Left ventricle myocardium inferior (tissue), 1 donor: ENCODE measurements at regions not wholly inside any gene's neighbourhood (a gene's known extent, or its start where the extent isn't known, plus 50 kb on each side); places are given as distances from the start of the nearest gene placed in this dataset.

Source experiments
- DNase-seq: peaks from one replicate; pipeline ENCODE4 v3.0.0-alpha.2; 2020
- H3K27ac ChIP-seq: fragments of 200-600 bp; replicated peaks from 2 replicates; pipeline ENCODE4 v1.8.0; 2021
- H3K27me3 ChIP-seq: fragments of 200-600 bp; 2 replicates; pipeline ENCODE4 v1.8.0; 2021; ENCODE audit warnings: low read depth
- H3K36me3 ChIP-seq: fragments of 200-600 bp; 2 replicates; pipeline ENCODE4 v1.8.0; 2021
- H3K4me1 ChIP-seq: fragments of 200-600 bp; 2 replicates; pipeline ENCODE4 v1.8.0; 2021
- H3K4me3 ChIP-seq: fragments of 200-600 bp; 2 replicates; pipeline ENCODE4 v1.8.0; 2021; ENCODE audit warnings: mild to moderate bottlenecking, moderate library complexity
- H3K9me3 ChIP-seq: fragments of 200-600 bp; replicated peaks from 2 replicates; pipeline ENCODE4 v1.8.0; 2021
- CTCF ChIP-seq: fragments of 200-600 bp; IDR thresholded peaks from 2 replicates; pipeline ENCODE4 v1.8.0; 2021; ENCODE audit warnings: antibody characterized with exemption, mild to moderate bottlenecking, borderline replicate concordance
- intact Hi-C: fragments of 100-400 bp; cut with micrococcal nuclease; formaldehyde crosslinking; loops from one replicate; pipeline ENCODE4 v1.11.0; 2022
- donor health status: DM: no; HTN: yes; CAD: no; lungs with severe emphysema.

GRCh38 chr14:83899706-83900105 is 1630.2 kb upstream of the FLRT2 start:
- H3K9me3 ChIP-seq, result no peaks in the 10 kb centered on the region
- H3K27ac ChIP-seq, result no peak overlapping the region
- no peaks in the 10 kb centered on the region for H3K27me3 ChIP-seq
- H3K4me3 ChIP-seq, result no peak overlapping the region
- intact Hi-C loops, result loop anchor here (5.0 kb wide), 1 partner anchor 883 kb away; no protein-coding TSS in a partner anchor
- no peak for TF ChIP-seq CTCF
- H3K4me1 ChIP-seq, result no peaks in the 10 kb centered on the region
- no peak for DNase-seq
- H3K36me3 ChIP-seq, result no peaks in the 10 kb centered on the region

GRCh38 chr14:83905157-83905556 is 1624.8 kb upstream of the FLRT2 start:
- Histone ChIP-seq H3K36me3 (no peaks in the 10 kb centered on the region), H3K27ac (no peak overlapping the region), H3K4me3 (no peak overlapping the region), H3K4me1 (no peaks in the 10 kb centered on the region), H3K9me3 (no peaks in the 10 kb centered on the region), H3K27me3 (no peaks in the 10 kb centered on the region)
- TF ChIP-seq CTCF, result no peak
- intact Hi-C loops, result no loop called here
- no peak for DNase-seq

GRCh38 chr14:83908419-83908818 is 1621.5 kb upstream of the FLRT2 start:
- H3K9me3 ChIP-seq, result no peaks in the 10 kb centered on the region
- H3K4me3 ChIP-seq, result no peak overlapping the region
- H3K4me1 ChIP-seq, result no peaks in the 10 kb centered on the region
- no peak overlapping the region for H3K27ac ChIP-seq
- TF ChIP-seq CTCF, result no peak
- DNase-seq, result no peak
- intact Hi-C loops, result no loop called here
- H3K36me3 ChIP-seq, result no peaks in the 10 kb centered on the region
- no peaks in the 10 kb centered on the region for H3K27me3 ChIP-seq

GRCh38 chr14:83909507-83909906 is 1620.4 kb upstream of the FLRT2 start:
- Histone ChIP-seq H3K27ac (no peak overlapping the region), H3K27me3 (no peaks in the 10 kb centered on the region), H3K9me3 (no peaks in the 10 kb centered on the region), H3K4me1 (no peaks in the 10 kb centered on the region), H3K36me3 (no peaks in the 10 kb centered on the region), H3K4me3 (no peak overlapping the region)
- TF ChIP-seq CTCF, result no peak
- no peak for DNase-seq
- intact Hi-C loops, result no loop called here

- no peak overlapping the region for H3K27ac ChIP-seq
- no peaks in the 10 kb centered on the region for H3K4me1 ChIP-seq
- no peaks in the 10 kb centered on the region for H3K36me3 ChIP-seq
- intact Hi-C loops, result no loop called here
- H3K9me3 ChIP-seq, result no peaks in the 10 kb centered on the region
- H3K27me3 ChIP-seq, result no peaks in the 10 kb centered on the region
- H3K4me3 ChIP-seq, result no peak overlapping the region
- no peak for TF ChIP-seq CTCF
- DNase-seq, result no peak
These were observed 1617.8 kb upstream of the FLRT2 start for GRCh38 chr14:83912032-83912642.

GRCh38 chr14:83913476-83913875 is 1616.5 kb upstream of the FLRT2 start:
- Histone ChIP-seq H3K4me1 (no peaks in the 10 kb centered on the region), H3K27me3 (no peaks in the 10 kb centered on the region), H3K4me3 (no peak overlapping the region), H3K27ac (no peak overlapping the region), H3K9me3 (no peaks in the 10 kb centered on the region), H3K36me3 (no peaks in the 10 kb centered on the region)
- intact Hi-C loops, result no loop called here
- DNase-seq, result no peak
- TF ChIP-seq CTCF, result no peak
